Breast epithelium (tissue), 3 donors: ENCODE measurements at regions not wholly inside any gene's neighbourhood (a gene's known extent, or its start where the extent isn't known, plus 50 kb on each side); places are given as distances from the start of the nearest gene placed in this dataset.

Source experiments
- CTCF ChIP-seq, 3 donors: fragments of 450-650 bp; IDR thresholded peaks; one replicate each; pipeline ENCODE4 v1.5.1; 2016 to 2017; ENCODE audit warnings: antibody characterized with exemption in 3 of 3, mild to moderate bottlenecking in 3 of 3, moderate library complexity in 3 of 3
- POLR2A ChIP-seq: fragments of 450-650 bp; IDR thresholded peaks from one replicate; pipeline ENCODE4 v1.6.1; 2016; ENCODE audit warnings: antibody characterized with exemption, mild to moderate bottlenecking, moderate library complexity

- no peak for TF ChIP-seq CTCF (IDR thresholded peaks at IDR 0.05)
- no peak for TF ChIP-seq POLR2A
These were observed 65.0 kb upstream of the PTPRJ start for GRCh38 chr11:47915374-47915773.
